Mucosa of descending colon (tissue), 3 donors: ENCODE measurements at regions not wholly inside any gene's neighbourhood (a gene's known extent, or its start where the extent isn't known, plus 50 kb on each side); places are given as distances from the start of the nearest gene placed in this dataset.

ENCODE experiments used
- ATAC-seq: fragments of 200-7000 bp; cut with Tn5 transposase; one replicate; pipeline ENCODE4 v1.9.1; 2020; ENCODE audit warnings: mild to moderate bottlenecking, moderate library complexity
- DNase-seq, 3 donors: peaks; one replicate each; pipeline ENCODE4 v3.0.0-alpha.2; 2020
- H3K36me3 ChIP-seq: fragments of 200-600 bp; one replicate; pipeline ENCODE4 v1.8.0; 2021; ENCODE audit warnings: low read depth, mild to moderate bottlenecking
- H3K4me1 ChIP-seq: fragments of 200-600 bp; one replicate; pipeline ENCODE4 v1.8.0; 2021; ENCODE audit warnings: low read depth, mild to moderate bottlenecking
- H3K4me3 ChIP-seq: fragments of 200-600 bp; one replicate; pipeline ENCODE4 v1.8.0; 2021; ENCODE audit warnings: mild to moderate bottlenecking
- H3K9me3 ChIP-seq: fragments of 200-600 bp; one replicate; pipeline ENCODE4 v1.8.0; 2021; ENCODE audit warnings: mild to moderate bottlenecking
- intact Hi-C, 2 donors: fragments of 100-400 bp; cut with DNase I in 1 of 2; cut with micrococcal nuclease in 1 of 2; formaldehyde crosslinking; loops; one replicate each; pipeline versions ENCODE4 v1.11.0 to v1.11.1; 2022; cut with DNase I, micrococcal nuclease
- TF ChIP-seq, protein P1 (sequence below): fragments of 200-600 bp; IDR thresholded peaks from one replicate; pipeline ENCODE4 v1.8.0; 2022; ENCODE audit warnings: antibody characterized with exemption, mild to moderate bottlenecking
- donor health status: DM: no; HTN: no; CAD: no; lungs with moderate emphysema.
- donor health status: DM: no; HTN: no; CAD: no.
- donor health status: DM: no; HTN: yes; CAD: no.

DNA sequence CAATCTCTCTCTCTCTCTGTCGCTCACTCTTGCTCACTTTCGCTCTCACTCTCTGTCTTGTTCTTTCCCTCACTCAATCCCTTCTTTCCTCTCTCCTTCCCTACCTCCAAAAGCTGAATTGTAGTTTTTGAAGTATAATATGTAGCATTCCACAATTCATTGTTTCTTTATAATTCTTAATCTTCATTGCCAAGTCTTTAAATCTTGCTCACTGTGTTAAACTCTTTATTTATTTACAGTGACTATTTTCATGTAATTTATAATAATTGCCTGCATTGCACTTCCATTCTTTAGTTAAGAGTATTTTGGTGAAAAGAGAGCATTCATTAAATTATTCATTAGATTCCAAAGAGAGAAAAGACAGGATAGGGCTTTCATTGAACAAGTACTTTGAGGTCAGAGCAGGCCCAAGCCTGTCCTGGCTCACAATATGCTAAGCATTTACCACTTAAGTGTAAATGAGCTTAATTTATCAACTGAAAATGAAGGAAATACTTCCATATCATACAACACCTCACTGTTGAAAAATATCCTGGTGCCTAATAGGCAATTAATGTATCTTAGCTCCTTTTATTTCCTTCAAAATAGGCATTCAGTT is 257.4 kb upstream of the SLITRK1 start:
- DNase-seq (no peak), ATAC-seq (no peak)
- TF ChIP-seq, protein P1, sequence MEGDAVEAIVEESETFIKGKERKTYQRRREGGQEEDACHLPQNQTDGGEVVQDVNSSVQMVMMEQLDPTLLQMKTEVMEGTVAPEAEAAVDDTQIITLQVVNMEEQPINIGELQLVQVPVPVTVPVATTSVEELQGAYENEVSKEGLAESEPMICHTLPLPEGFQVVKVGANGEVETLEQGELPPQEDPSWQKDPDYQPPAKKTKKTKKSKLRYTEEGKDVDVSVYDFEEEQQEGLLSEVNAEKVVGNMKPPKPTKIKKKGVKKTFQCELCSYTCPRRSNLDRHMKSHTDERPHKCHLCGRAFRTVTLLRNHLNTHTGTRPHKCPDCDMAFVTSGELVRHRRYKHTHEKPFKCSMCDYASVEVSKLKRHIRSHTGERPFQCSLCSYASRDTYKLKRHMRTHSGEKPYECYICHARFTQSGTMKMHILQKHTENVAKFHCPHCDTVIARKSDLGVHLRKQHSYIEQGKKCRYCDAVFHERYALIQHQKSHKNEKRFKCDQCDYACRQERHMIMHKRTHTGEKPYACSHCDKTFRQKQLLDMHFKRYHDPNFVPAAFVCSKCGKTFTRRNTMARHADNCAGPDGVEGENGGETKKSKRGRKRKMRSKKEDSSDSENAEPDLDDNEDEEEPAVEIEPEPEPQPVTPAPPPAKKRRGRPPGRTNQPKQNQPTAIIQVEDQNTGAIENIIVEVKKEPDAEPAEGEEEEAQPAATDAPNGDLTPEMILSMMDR = no peak
- intact Hi-C loops = no loop called here
- H3K4me1 ChIP-seq = no peaks in the 10 kb centered on the region
- no peaks in the 10 kb centered on the region for H3K36me3 ChIP-seq
- no peak overlapping the region for H3K4me3 ChIP-seq
- peaks cover 22% of the 10 kb centered on the region for H3K9me3 ChIP-seq

DNA sequence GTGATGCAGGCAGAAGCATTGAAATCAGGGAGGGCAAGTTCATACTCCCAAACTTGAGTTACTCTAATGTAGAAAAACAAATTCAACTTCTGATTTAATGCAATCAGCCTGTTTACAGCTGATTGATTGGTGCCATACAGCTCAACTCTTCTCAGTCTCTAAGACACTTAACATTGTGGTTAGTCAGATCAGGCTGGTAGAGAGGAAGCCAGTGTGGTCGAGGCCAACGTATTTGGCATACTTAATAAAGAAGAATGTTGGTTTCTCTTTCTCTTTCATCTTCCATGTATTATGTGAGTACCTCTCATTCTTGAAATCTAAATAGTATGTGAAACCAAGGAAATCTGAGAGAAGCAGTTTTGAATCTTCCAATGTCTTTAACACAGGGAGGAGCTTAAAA is 255.0 kb upstream of the SLITRK1 start:
- peak in 1 of 3 donors; percentile 27 for DNase-seq
- Histone ChIP-seq H3K9me3 (peaks cover 9% of the 10 kb centered on the region), H3K4me3 (no peak overlapping the region), H3K4me1 (no peaks in the 10 kb centered on the region), H3K36me3 (no peaks in the 10 kb centered on the region)
- ATAC-seq = peak; percentile 78
- intact Hi-C loops = no loop called here
- TF ChIP-seq, protein P1 = no peak

DNA sequence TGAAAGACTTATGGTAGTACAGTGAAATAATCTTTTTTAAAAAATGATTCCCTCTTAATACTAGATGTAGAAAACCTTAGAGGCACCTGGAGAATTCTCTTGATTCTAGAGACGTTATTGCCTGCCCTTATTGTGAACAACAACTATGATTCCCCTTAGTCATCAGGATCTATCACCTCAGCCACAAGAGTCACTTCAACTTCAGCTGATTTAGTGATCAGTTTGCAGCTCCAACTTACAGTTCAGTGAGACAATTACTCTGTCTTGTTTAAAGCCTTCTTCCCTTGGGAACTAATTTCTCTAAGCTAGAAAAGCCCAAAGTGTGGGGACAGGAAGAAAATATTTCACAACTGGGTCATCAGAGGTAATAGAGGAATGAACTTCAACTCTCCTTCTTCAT is 254.3 kb upstream of the SLITRK1 start:
- Histone ChIP-seq H3K4me3 (no peak overlapping the region), H3K9me3 (peaks cover 9% of the 10 kb centered on the region), H3K4me1 (no peaks in the 10 kb centered on the region), H3K36me3 (no peaks in the 10 kb centered on the region)
- ATAC-seq (no peak), DNase-seq (no peak)
- intact Hi-C loops = no loop called here
- TF ChIP-seq, protein P1 = no peak

DNA sequence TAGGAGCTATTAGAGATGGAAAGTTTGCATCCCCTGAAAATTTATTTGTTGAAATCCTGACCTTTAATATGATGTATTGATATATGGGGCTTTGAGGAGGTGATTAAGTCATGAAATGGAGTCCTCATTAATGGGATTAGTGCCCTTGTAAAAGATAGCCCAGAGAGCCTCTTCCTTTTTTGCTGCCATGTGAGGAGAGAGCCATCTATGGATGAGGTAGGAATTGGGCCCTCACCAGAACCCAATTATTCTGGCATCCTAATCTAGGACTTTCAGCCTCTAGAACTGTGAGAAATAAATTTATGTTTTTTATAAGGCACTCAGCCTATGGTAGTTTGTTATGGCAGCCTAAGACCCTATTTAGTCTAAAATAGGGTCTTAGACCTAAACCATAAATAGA is 250.2 kb upstream of the SLITRK1 start:
- H3K4me1 ChIP-seq = no peaks in the 10 kb centered on the region
- intact Hi-C loops = no loop called here
- ATAC-seq (no peak), DNase-seq (no peak)
- TF ChIP-seq, protein P1 = no peak
- H3K9me3 ChIP-seq = peaks cover 16% of the 10 kb centered on the region
- H3K36me3 ChIP-seq = no peaks in the 10 kb centered on the region
- no peak overlapping the region for H3K4me3 ChIP-seq

DNA sequence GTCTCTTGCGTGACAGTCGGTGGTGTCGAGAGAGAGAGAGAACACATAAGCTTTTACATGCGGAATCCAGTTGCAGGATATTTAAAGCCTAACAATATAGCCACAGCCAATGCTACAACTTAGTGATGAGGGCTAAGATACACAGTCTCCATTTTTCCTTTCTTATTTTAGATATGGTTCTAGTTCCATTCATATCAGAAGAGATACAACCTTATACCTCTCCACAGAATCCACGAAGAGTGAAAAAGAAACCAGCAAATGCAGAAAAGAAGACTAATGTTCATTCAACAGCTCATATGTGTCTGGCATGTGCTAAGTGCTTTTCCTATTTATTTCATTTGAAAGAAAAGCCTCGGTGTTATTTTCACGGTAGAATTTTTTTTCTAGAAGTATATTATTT is 249.0 kb upstream of the SLITRK1 start:
- H3K4me1 ChIP-seq = no peaks in the 10 kb centered on the region
- intact Hi-C loops = no loop called here
- no peak overlapping the region for H3K4me3 ChIP-seq
- ATAC-seq = no peak
- TF ChIP-seq, protein P1 = no peak
- H3K9me3 ChIP-seq = peaks cover 28% of the 10 kb centered on the region
- DNase-seq = no peak
- H3K36me3 ChIP-seq = no peaks in the 10 kb centered on the region
